HL-60/S4 treated with retinoic acid at 250 ng/mL for 4 days and 3 days (cell line): ENCODE measurements at regions not wholly inside any gene's neighbourhood (a gene's known extent, or its start where the extent isn't known, plus 50 kb on each side); places are given as distances from the start of the nearest gene placed in this dataset.
"Not testable (repeated sequence)": the region's sequence is repeated elsewhere in the genome, so short reads cannot be mapped to it uniquely, and the experiment has no call there.

Experiments used
- in situ Hi-C: fragments of 300-500 bp; cut with MboI; formaldehyde crosslinking; loops from 2 replicates; pipeline ENCODE4 v1.7.0; 2022; ENCODE audit warnings: low sequenced_read_pairs

- in situ Hi-C loops = no loop called here
Measured at GRCh38 chr6:112503091-112503596, 156.0 kb downstream of the RFPL4B start.

- in situ Hi-C loops = no loop called here
Measured at GRCh38 chr6:112504621-112505020, 157.5 kb downstream of the RFPL4B start.

GRCh38 chr6:112511441-112511840 is 164.3 kb downstream of the RFPL4B start:
- in situ Hi-C loops = no loop called here

- in situ Hi-C loops = no loop called here
Measured at GRCh38 chr6:112513175-112513574, 166.0 kb downstream of the RFPL4B start.

GRCh38 chr6:112522587-112522986 is 175.5 kb downstream of the RFPL4B start:
- in situ Hi-C loops = no loop called here

GRCh38 chr6:112524071-112524470 is 176.9 kb downstream of the RFPL4B start:
- in situ Hi-C loops = no loop called here

GRCh38 chr6:112525749-112526148 is 178.6 kb downstream of the RFPL4B start:
- in situ Hi-C loops = no loop called here

GRCh38 chr6:112526594-112526993 is 179.5 kb downstream of the RFPL4B start:
- in situ Hi-C loops = no loop called here

- in situ Hi-C loops = not testable (repeated sequence)
Measured at GRCh38 chr6:112528306-112528705, 181.2 kb downstream of the RFPL4B start.

- in situ Hi-C loops = no loop called here
Measured at GRCh38 chr6:112535816-112536215, 188.7 kb downstream of the RFPL4B start.

GRCh38 chr6:112539355-112539754 is 192.2 kb downstream of the RFPL4B start:
- in situ Hi-C loops = no loop called here

GRCh38 chr6:112541847-112542246 is 194.7 kb downstream of the RFPL4B start:
- in situ Hi-C loops = not testable (repeated sequence)

- in situ Hi-C loops = not testable (repeated sequence)
Measured at GRCh38 chr6:112547321-112548085, 200.4 kb downstream of the RFPL4B start.

GRCh38 chr6:112549749-112550148 is 202.6 kb downstream of the RFPL4B start:
- in situ Hi-C loops = no loop called here

GRCh38 chr6:112557435-112557834 is 210.3 kb downstream of the RFPL4B start:
- in situ Hi-C loops = no loop called here

- in situ Hi-C loops = no loop called here
Measured at GRCh38 chr6:112557961-112558360, 210.8 kb downstream of the RFPL4B start.

- in situ Hi-C loops = no loop called here
Measured at GRCh38 chr6:112560651-112561050, 213.5 kb downstream of the RFPL4B start.

- in situ Hi-C loops = no loop called here
Measured at GRCh38 chr6:112562301-112563231, 215.4 kb downstream of the RFPL4B start.

GRCh38 chr6:112563368-112563767 is 216.2 kb downstream of the RFPL4B start:
- in situ Hi-C loops = no loop called here

GRCh38 chr6:112568066-112568465 is 220.9 kb downstream of the RFPL4B start:
- in situ Hi-C loops = no loop called here

- in situ Hi-C loops = no loop called here
Measured at GRCh38 chr6:112571488-112572270, 224.5 kb downstream of the RFPL4B start.
